GM21390 (cell line): ENCODE measurements at regions not wholly inside any gene's neighbourhood (a gene's known extent, or its start where the extent isn't known, plus 50 kb on each side); places are given as distances from the start of the nearest gene placed in this dataset.
"Not testable (repeated sequence)": the region's sequence is repeated elsewhere in the genome, so short reads cannot be mapped to it uniquely, and the experiment has no call there.

Experiments used
- ATAC-seq: cut with Tn5 transposase; IDR thresholded peaks from one replicate; pipeline ENCODE4 v1.9.1; 2021; ENCODE audit not compliant: unreplicated experiment

GRCh38 chr4:34000356-34000755, 2244.0 kb downstream of the ARAP2 start:
- ATAC-seq = no peak

GRCh38 chr4:34006540-34006939, 2237.8 kb downstream of the ARAP2 start:
- not testable (repeated sequence) for ATAC-seq

GRCh38 chr4:34009951-34010350, 2234.4 kb downstream of the ARAP2 start:
- ATAC-seq = no peak

GRCh38 chr4:34010751-34011519, 2233.4 kb downstream of the ARAP2 start:
- no peak for ATAC-seq

- no peak for ATAC-seq
These were observed 2209.1 kb downstream of the ARAP2 start for GRCh38 chr4:34035225-34035624.

GRCh38 chr4:34037280-34037679, 2207.0 kb downstream of the ARAP2 start:
- no peak for ATAC-seq

- no peak for ATAC-seq
These were observed 2204.5 kb downstream of the ARAP2 start for GRCh38 chr4:34039766-34040165.

- no peak for ATAC-seq
These were observed 2201.2 kb downstream of the ARAP2 start for GRCh38 chr4:34043131-34043530.

- ATAC-seq = no peak
These were observed 2197.7 kb downstream of the ARAP2 start for GRCh38 chr4:34046580-34046979.

GRCh38 chr4:34047363-34047762, 2197.0 kb downstream of the ARAP2 start:
- no peak for ATAC-seq

GRCh38 chr4:34066126-34066525, 2178.2 kb downstream of the ARAP2 start:
- ATAC-seq = no peak

GRCh38 chr4:34091451-34091850, 2152.9 kb downstream of the ARAP2 start:
- ATAC-seq = no peak

GRCh38 chr4:34094114-34094513, 2150.2 kb downstream of the ARAP2 start:
- ATAC-seq = no peak

GRCh38 chr4:34105311-34105710, 2139.0 kb downstream of the ARAP2 start:
- ATAC-seq = no peak

- ATAC-seq = no peak
These were observed 2135.9 kb downstream of the ARAP2 start for GRCh38 chr4:34108391-34108790.

GRCh38 chr4:34112573-34112972, 2131.7 kb downstream of the ARAP2 start:
- ATAC-seq = no peak

- no peak for ATAC-seq
These were observed 2105.9 kb downstream of the ARAP2 start for GRCh38 chr4:34138385-34138784.

GRCh38 chr4:34139346-34139745, 2105.0 kb downstream of the ARAP2 start:
- ATAC-seq = no peak

GRCh38 chr4:34148322-34148908, 2095.9 kb downstream of the ARAP2 start:
- no peak for ATAC-seq

- no peak for ATAC-seq
These were observed 2086.8 kb downstream of the ARAP2 start for GRCh38 chr4:34157547-34157946.

GRCh38 chr4:34158878-34159277, 2085.4 kb downstream of the ARAP2 start:
- ATAC-seq = no peak

- no peak for ATAC-seq
These were observed 2073.4 kb downstream of the ARAP2 start for GRCh38 chr4:34170946-34171345.

GRCh38 chr4:34176609-34177008, 2067.7 kb downstream of the ARAP2 start:
- no peak for ATAC-seq
